Neutrophil (primary cell): ENCODE measurements at regions not wholly inside any gene's neighbourhood (a gene's known extent, or its start where the extent isn't known, plus 50 kb on each side); places are given as distances from the start of the nearest gene placed in this dataset.

ENCODE experiments used
- H3K27ac ChIP-seq: fragments of 200-600 bp; sonication (generic); 2 replicates; pipeline ENCODE4 v1.5.1; 2016; ENCODE audit warnings: mild to moderate bottlenecking, moderate library complexity
- H3K27me3 ChIP-seq: fragments of 200-600 bp; sonication (generic); 2 replicates; pipeline ENCODE4 v1.6.0; 2016; ENCODE audit warnings: mild to moderate bottlenecking
- H3K36me3 ChIP-seq: fragments of 200-600 bp; sonication (generic); 2 replicates; pipeline ENCODE4 v1.5.1; 2017
- H3K4me1 ChIP-seq, 2 experiments: fragments of 200-600 bp in 1 of 2; sonication (generic) in 1 of 2; 1 replicate in 1 of 2; 2 replicates in 1 of 2; pipeline versions ENCODE4 v1.5.1 to v1.6.1; 2013 to 2016; ENCODE audit warnings: low read depth in 1 of 2, low read length in 1 of 2, mild to moderate bottlenecking in 1 of 2, moderate library complexity in 1 of 2; ENCODE audit not compliant: control insufficient read depth in 1 of 2, insufficient read depth in 1 of 2
- H3K4me3 ChIP-seq, 2 experiments: fragments of 200-600 bp in 1 of 2; sonication (generic) in 1 of 2; 1 replicate in 1 of 2; 2 replicates in 1 of 2; pipeline ENCODE4 v1.5.1; 2013 to 2016; ENCODE audit warnings: low read depth in 1 of 2, low read length in 1 of 2, mild to moderate bottlenecking in 1 of 2, moderate library complexity in 1 of 2
- H3K9me3 ChIP-seq: fragments of 200-600 bp; sonication (generic); 2 replicates; pipeline ENCODE4 v1.5.1; 2016
- CTCF ChIP-seq: fragments of 200-600 bp; sonication (generic); IDR thresholded peaks from 2 replicates; pipeline ENCODE4 v1.5.1; 2016; ENCODE audit warnings: antibody characterized with exemption

DNA sequence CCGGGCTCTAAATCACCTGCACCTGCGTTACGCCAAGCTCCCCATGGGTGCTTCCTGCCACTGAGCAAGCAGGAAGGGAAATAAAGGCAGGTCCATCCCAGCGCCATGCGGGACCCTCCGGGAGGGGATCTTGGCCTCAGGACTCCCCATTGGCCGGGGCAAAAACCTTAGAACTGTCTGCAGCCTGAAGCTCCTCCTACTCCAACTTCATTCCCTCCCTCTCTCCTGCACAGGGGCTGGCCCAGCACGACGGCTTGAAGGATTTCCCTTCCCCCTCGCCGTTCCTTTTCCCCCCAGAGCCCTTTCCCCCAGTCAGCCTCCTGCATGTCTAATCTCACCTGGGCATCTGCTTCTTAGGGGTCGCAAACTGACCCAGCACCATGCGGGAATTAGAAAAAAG lies 137.2 kb upstream of the NCOR2 start:
- Histone ChIP-seq H3K4me3 (no peak overlapping the region), H3K27ac (no peak overlapping the region), H3K27me3 (peaks cover 13% of the 10 kb centered on the region), H3K9me3 (no peaks in the 10 kb centered on the region), H3K36me3 (no peaks in the 10 kb centered on the region), H3K4me1 (peaks cover 11 to 22% of the 10 kb centered on the region in 2 experiments)
- TF ChIP-seq CTCF: no peak

DNA sequence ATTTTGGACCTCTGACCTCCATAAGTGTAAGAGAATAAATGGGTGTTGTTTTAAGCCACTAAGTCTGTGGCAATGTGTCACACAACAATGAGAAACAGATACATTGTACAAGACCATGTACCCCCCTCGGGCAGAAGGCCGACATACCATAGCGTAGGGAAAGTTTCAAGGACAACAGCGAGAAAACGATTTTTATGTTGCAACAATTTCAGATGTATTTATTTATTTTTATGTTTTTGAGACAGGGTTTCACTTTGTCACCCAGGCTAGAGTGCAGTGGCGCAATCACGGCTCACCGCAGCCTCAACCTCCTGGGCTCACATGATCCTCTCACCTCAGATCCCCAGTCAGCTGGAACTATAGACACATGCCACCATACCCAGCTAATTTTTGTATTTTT lies 136.4 kb upstream of the NCOR2 start:
- Histone ChIP-seq H3K27me3 (peaks cover 21% of the 10 kb centered on the region), H3K27ac (no peak overlapping the region), H3K9me3 (no peaks in the 10 kb centered on the region), H3K4me1 (peaks cover 11 to 22% of the 10 kb centered on the region in 2 experiments), H3K4me3 (no peak overlapping the region), H3K36me3 (no peaks in the 10 kb centered on the region)
- TF ChIP-seq CTCF: no peak

DNA sequence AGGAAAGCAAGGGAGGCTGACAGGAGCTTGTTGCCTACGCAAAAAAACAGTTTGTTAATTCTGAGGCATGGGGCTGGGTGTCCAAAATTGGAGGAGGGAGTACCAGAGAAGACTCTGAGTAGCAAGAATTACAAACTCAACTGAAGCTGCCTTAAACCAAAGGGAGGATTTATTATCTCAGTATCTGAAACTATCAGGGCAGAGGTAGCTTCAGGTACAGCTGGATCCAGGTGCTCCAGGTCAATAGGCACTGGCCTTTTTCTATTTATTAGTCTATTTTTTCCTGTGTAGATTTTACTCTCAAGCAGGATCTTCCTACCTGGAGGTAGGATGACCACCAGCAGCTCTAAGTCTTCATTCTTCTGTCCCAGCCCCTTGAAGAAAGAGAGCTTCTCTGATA lies 135.3 kb upstream of the NCOR2 start:
- Histone ChIP-seq H3K4me3 (no peak overlapping the region), H3K9me3 (no peaks in the 10 kb centered on the region), H3K27ac (no peak overlapping the region), H3K4me1 (peaks cover 11 to 20% of the 10 kb centered on the region in 2 experiments), H3K27me3 (peaks cover 32% of the 10 kb centered on the region), H3K36me3 (no peaks in the 10 kb centered on the region)
- no peak for TF ChIP-seq CTCF

DNA sequence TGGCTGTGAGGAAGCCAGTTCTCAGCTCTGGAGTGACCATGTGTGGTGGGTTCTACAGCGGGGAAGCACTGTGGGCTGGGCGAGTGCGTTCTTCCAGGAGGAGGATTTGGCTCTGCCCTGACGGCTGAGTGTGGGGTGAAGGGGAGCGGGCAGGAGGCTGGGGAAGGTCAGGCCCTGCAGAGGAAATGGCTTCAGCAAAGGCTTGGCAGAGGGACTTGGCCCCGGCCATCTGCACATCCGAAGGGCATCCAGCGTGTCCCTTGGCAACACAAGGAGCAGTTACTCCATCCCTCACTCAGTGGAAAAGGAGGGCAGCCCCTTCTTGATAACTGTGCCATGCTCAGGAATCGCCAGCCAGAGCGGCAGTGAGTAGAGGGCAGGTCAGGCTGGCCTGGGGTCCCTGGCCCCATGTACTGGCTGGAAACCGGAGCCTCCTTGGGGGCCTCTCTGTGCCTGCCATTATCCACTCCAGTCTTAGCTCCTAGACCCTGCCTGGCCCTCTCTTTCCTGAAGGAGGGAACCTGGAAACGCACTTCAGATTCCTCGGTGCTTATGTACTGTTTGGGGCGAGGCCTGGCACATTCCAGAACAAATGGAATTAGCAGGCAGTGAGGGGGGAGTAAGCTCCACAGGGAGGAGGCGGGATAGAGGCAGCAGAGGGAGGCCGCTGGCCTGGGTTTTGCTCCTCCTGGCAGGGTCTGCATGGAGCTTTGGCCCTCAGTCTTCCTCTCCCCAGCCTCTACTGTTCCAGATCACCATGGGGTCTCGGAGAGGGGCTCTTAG lies 133.6 kb upstream of the NCOR2 start:
- Histone ChIP-seq H3K27ac (no peak overlapping the region), H3K4me1 (peaks cover 5 to 13% of the 10 kb centered on the region in 2 experiments), H3K4me3 (no peak overlapping the region), H3K27me3 (peaks cover 49% of the 10 kb centered on the region), H3K9me3 (no peaks in the 10 kb centered on the region), H3K36me3 (no peaks in the 10 kb centered on the region)
- TF ChIP-seq CTCF: no peak

GRCh38 chr12:124699909-124700308 lies 132.5 kb upstream of the NCOR2 start:
- TF ChIP-seq CTCF: no peak

More at GRCh38 chr12:124699909-124700308, 132.5 kb upstream of the NCOR2 start:
- Histone ChIP-seq H3K4me3 (no peak overlapping the region), H3K27me3 (peaks cover 60% of the 10 kb centered on the region), H3K27ac (no peak overlapping the region), H3K9me3 (no peaks in the 10 kb centered on the region), H3K36me3 (no peaks in the 10 kb centered on the region), H3K4me1 (peaks cover 5 to 20% of the 10 kb centered on the region in 2 experiments)
